A673 (cell line): ENCODE measurements at regions not wholly inside any gene's neighbourhood (a gene's known extent, or its start where the extent isn't known, plus 50 kb on each side); places are given as distances from the start of the nearest gene placed in this dataset.

Experiments used
- CTCF ChIP-seq: fragments of 300-800, 200-600 bp; sonication (generic); conservative IDR thresholded peaks from 2 replicates; pipeline ENCODE4 v1.5.1; 2017; ENCODE audit warnings: low read depth, mild to moderate bottlenecking, antibody characterized with exemption, low read length, moderate library complexity, mixed read lengths
- EZH2 ChIP-seq: fragments of 200-600 bp; sonication (generic); IDR thresholded peaks from 2 replicates; pipeline ENCODE4 v1.6.1; 2017; ENCODE audit warnings: borderline replicate concordance, low read depth, mild to moderate bottlenecking, mixed read lengths, antibody characterized with exemption, low read length; ENCODE audit not compliant: poor library complexity, severe bottlenecking

GRCh38 chr6:81987293-81987692, 234.8 kb upstream of the TENT5A start:
- no peak for TF ChIP-seq CTCF
- TF ChIP-seq EZH2: no peak
